HG03575 (cell line): ENCODE measurements at regions not wholly inside any gene's neighbourhood (a gene's known extent, or its start where the extent isn't known, plus 50 kb on each side); places are given as distances from the start of the nearest gene placed in this dataset.

ENCODE experiments used
- ATAC-seq: cut with Tn5 transposase; IDR thresholded peaks from one replicate; pipeline ENCODE4 v1.9.1; 2021; ENCODE audit not compliant: unreplicated experiment, insufficient number of reproducible peaks, low FRiP score; ENCODE audit errors: extremely low read depth

- ATAC-seq, result no peak
Observed at GRCh38 chr2:76288146-76288545, 577.4 kb upstream of the GCFC2 start.

GRCh38 chr2:76283350-76283749, 572.6 kb upstream of the GCFC2 start:
- ATAC-seq, result no peak

- no peak for ATAC-seq
Observed at GRCh38 chr2:76281156-76281841, 570.6 kb upstream of the GCFC2 start.

- no peak for ATAC-seq
Observed at GRCh38 chr2:76280686-76281085, 570.0 kb upstream of the GCFC2 start.

- no peak for ATAC-seq
Observed at GRCh38 chr2:76279142-76279541, 568.4 kb upstream of the GCFC2 start.

- ATAC-seq, result no peak
Observed at GRCh38 chr2:76275788-76276187, 565.1 kb upstream of the GCFC2 start.

- no peak for ATAC-seq
Observed at GRCh38 chr2:76274676-76275075, 564.0 kb upstream of the GCFC2 start.

- ATAC-seq, result no peak
Observed at GRCh38 chr2:76274160-76274559, 563.4 kb upstream of the GCFC2 start.

GRCh38 chr2:76270096-76270710, 559.5 kb upstream of the GCFC2 start:
- ATAC-seq, result no peak

- no peak for ATAC-seq
Observed at GRCh38 chr2:76268902-76269620, 558.3 kb upstream of the GCFC2 start.

- no peak for ATAC-seq
Observed at GRCh38 chr2:76268484-76268883, 557.8 kb upstream of the GCFC2 start.

- no peak for ATAC-seq
Observed at GRCh38 chr2:76257802-76258201, 547.1 kb upstream of the GCFC2 start.

- ATAC-seq, result no peak
Observed at GRCh38 chr2:76256458-76257088, 545.9 kb upstream of the GCFC2 start.

GRCh38 chr2:76252704-76253103, 542.0 kb upstream of the GCFC2 start:
- ATAC-seq, result no peak

GRCh38 chr2:76251342-76251741, 540.6 kb upstream of the GCFC2 start:
- no peak for ATAC-seq

- ATAC-seq, result no peak
Observed at GRCh38 chr2:76247006-76247405, 536.3 kb upstream of the GCFC2 start.

GRCh38 chr2:76211991-76212985, 501.6 kb upstream of the GCFC2 start:
- no peak for ATAC-seq

- no peak for ATAC-seq
Observed at GRCh38 chr2:76210551-76210950, 499.8 kb upstream of the GCFC2 start.

- no peak for ATAC-seq
Observed at GRCh38 chr2:76204048-76204447, 493.3 kb upstream of the GCFC2 start.
